Suprapubic skin (tissue), 3 donors: ENCODE measurements at regions not wholly inside any gene's neighbourhood (a gene's known extent, or its start where the extent isn't known, plus 50 kb on each side); places are given as distances from the start of the nearest gene placed in this dataset.

Source experiments
- POLR2A ChIP-seq, 2 donors: fragments of 450-650 bp; IDR thresholded peaks; one replicate each; pipeline ENCODE4 v1.6.1; 2017; ENCODE audit warnings: antibody characterized with exemption in 2 of 2, mild to moderate bottlenecking in 2 of 2, moderate library complexity in 2 of 2
- TF ChIP-seq, protein P1 (sequence below), 2 donors: fragments of 200-600 bp in 1 of 2; fragments of 450-650 bp in 1 of 2; sonication (generic) in 1 of 2; IDR thresholded peaks; one replicate each; pipeline ENCODE4 v1.5.1; 2016 to 2019; ENCODE audit warnings: antibody characterized with exemption in 2 of 2, mild to moderate bottlenecking in 1 of 2, moderate library complexity in 1 of 2

DNA sequence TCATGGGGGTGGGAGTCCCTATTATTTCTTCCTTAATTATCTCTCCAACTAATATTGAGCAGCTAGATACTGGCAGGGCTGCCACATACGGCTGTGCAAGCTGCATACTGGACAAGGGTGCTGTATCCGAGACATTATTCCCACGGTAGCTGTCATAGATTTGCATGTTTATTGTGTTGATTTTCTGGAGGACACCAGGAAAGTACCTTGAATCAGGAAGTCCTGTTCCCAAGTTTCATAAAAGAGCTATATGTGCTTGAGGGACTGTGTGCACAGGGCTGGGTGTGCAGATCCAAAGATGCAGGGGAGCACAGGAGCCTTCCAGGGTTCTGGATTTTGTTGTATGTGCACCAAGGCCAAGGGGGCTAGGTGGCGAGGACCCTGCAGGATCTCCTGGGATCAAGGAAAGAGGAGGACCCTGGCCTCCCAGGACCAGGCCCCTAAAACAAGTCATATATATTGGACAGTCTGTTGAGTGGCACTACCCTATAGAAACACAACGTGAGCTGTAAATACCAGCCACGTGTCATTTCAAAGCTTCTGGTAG lies 119.2 kb upstream of the ALDH1A3 start:
- TF ChIP-seq, protein P1, sequence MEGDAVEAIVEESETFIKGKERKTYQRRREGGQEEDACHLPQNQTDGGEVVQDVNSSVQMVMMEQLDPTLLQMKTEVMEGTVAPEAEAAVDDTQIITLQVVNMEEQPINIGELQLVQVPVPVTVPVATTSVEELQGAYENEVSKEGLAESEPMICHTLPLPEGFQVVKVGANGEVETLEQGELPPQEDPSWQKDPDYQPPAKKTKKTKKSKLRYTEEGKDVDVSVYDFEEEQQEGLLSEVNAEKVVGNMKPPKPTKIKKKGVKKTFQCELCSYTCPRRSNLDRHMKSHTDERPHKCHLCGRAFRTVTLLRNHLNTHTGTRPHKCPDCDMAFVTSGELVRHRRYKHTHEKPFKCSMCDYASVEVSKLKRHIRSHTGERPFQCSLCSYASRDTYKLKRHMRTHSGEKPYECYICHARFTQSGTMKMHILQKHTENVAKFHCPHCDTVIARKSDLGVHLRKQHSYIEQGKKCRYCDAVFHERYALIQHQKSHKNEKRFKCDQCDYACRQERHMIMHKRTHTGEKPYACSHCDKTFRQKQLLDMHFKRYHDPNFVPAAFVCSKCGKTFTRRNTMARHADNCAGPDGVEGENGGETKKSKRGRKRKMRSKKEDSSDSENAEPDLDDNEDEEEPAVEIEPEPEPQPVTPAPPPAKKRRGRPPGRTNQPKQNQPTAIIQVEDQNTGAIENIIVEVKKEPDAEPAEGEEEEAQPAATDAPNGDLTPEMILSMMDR (IDR thresholded peaks at IDR 0.05), result no peak
- no peak for TF ChIP-seq POLR2A (IDR thresholded peaks at IDR 0.05)
